RWPE1 (cell line): ENCODE measurements at regions not wholly inside any gene's neighbourhood (a gene's known extent, or its start where the extent isn't known, plus 50 kb on each side); places are given as distances from the start of the nearest gene placed in this dataset.

Experiments used
- CTCF ChIA-PET: fragments of 350-600 bp; sonication (Branson Sonifier 250); formaldehyde crosslinking; extraction: SDS; loops from one replicate; lab custom pipeline; 2021; lab: Yijun Ruan, JAX
- POLR2A ChIA-PET: fragments of 400-600 bp; formaldehyde crosslinking; extraction: SDS; loops from one replicate; lab custom pipeline; 2020; ENCODE audit warnings: antibody characterized with exemption; ENCODE audit not compliant: low non-redundant PET; lab: Yijun Ruan, JAX
- DNase-seq: peaks from one replicate; pipeline ENCODE4 v3.0.0; 2012; ENCODE audit warnings: low spot score
- H3K27ac ChIP-seq: fragments of 450-650 bp; 2 replicates; pipeline ENCODE4 v1.5.1; 2017
- TF ChIP-seq, protein P1 (sequence below): fragments of 450-650 bp; conservative IDR thresholded peaks from 2 replicates; pipeline ENCODE4 v1.5.1; 2017; ENCODE audit warnings: low read depth, mild to moderate bottlenecking

DNA sequence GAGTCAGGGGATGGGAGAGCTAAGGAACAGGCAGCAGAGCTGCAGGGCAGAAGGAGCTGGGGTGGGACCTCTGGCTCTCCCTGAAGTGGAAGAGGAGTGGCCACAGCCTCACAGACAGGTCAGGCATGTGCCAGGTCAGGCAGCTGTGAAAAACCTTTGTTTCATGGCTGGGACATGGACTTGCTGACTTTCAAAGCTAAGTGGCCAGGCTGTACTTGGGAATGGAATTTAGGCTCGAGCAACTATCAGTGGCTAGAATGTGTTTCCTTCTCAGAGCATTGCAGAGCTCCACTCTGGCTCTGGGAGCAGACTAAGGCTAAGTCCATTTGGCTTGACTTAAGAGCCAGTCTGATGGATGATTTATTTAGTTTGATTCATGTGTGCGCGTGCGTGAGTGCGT, 385.1 kb downstream of the LMX1A start:
- no peak for DNase-seq
- TF ChIP-seq, protein P1, sequence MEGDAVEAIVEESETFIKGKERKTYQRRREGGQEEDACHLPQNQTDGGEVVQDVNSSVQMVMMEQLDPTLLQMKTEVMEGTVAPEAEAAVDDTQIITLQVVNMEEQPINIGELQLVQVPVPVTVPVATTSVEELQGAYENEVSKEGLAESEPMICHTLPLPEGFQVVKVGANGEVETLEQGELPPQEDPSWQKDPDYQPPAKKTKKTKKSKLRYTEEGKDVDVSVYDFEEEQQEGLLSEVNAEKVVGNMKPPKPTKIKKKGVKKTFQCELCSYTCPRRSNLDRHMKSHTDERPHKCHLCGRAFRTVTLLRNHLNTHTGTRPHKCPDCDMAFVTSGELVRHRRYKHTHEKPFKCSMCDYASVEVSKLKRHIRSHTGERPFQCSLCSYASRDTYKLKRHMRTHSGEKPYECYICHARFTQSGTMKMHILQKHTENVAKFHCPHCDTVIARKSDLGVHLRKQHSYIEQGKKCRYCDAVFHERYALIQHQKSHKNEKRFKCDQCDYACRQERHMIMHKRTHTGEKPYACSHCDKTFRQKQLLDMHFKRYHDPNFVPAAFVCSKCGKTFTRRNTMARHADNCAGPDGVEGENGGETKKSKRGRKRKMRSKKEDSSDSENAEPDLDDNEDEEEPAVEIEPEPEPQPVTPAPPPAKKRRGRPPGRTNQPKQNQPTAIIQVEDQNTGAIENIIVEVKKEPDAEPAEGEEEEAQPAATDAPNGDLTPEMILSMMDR = no peak
- ChIA-PET CTCF (no interaction called here), POLR2A (no interaction called here)
- H3K27ac ChIP-seq = no peak overlapping the region

- TF ChIP-seq, protein P1 = no peak
- ChIA-PET CTCF (no interaction called here), POLR2A (no interaction called here)
- H3K27ac ChIP-seq = no peak overlapping the region
- DNase-seq = no peak
Observed at GRCh38 chr1:164969253-164969652, 387.3 kb downstream of the LMX1A start.

DNA sequence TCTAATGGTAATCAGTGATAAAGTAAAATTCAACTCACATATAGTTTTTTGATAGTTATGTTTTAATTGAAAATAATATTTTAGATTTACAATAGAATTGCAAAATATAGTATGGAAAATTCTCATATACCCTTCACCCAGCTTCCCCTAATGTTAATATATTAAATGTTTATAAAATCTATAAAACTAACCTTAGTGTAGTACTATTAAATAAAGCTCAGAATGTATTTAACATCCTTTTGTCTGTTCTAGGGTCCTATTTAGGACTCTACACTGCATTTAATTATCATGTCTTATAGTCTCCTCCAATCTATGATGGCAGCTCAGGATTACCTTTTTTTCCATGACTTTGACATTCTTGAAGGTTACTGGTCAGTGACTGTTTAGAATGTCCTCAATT, 389.2 kb downstream of the LMX1A start:
- ChIA-PET POLR2A (no interaction called here), CTCF (no interaction called here)
- TF ChIP-seq, protein P1 = no peak
- no peak overlapping the region for H3K27ac ChIP-seq
- no peak for DNase-seq

DNA sequence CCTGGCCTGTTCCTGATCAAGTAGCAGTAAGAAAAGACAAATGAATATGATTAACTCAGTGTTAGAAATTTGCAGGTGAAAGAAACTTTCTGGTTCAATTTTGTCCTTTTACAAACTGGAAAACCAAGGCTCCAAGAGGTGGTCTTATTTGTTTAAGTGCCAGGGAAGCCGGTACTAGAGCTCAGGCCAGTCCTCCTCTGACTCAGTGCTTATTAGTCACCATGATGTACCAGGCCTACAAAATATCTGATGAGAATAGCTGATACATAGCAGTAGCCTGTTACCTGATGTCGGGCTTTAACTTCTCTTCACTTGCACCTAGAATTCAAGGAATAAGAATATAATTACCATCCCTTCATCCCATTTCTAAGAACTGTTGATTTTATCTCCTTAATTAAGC, 394.8 kb downstream of the LMX1A start:
- CTCF ChIA-PET = no interaction called here
- TF ChIP-seq, protein P1 = no peak
- no peak for DNase-seq
- POLR2A ChIA-PET = no interaction called here
- H3K27ac ChIP-seq = no peak overlapping the region

DNA sequence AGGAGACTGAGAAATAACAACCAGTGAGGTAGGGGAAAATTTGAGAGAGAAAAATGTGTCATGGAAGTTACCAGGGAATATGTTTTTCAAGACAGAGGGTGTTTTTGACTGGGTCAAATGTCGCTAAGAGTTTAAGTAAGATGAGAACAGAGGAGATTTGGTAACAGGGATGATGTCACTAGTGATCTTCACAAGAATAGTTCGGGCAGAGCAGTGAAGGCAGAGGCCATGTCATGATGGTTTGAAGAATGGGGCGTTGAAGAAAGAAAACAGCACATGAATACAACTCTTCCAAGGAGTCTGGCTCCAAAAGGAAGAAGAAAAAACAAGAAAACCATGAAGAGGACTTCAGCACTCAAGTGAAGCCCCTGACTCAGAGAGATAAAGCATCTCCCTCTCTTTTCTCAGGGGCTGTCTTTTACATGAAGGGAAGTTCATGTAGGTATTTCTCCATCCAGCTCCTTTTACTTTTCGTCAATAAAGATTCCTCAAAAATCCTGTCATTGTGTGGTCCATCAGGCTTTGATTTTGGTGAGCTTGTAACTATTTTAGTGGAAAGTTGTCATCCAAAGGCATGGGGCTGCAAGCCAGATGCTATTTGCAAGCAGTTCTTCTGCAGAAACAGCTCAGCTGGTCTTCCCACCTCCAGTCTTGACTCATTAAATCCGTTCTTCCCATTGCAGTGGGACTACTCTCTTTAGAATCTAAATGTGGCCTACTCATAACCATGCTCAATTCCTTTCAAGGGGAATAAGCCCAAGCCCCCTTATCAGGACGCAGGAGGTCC, 397.3 kb downstream of the LMX1A start:
- no peak for DNase-seq
- POLR2A ChIA-PET = no interaction called here
- TF ChIP-seq, protein P1 = no peak
- H3K27ac ChIP-seq = no peak overlapping the region
- CTCF ChIA-PET = no interaction called here

DNA sequence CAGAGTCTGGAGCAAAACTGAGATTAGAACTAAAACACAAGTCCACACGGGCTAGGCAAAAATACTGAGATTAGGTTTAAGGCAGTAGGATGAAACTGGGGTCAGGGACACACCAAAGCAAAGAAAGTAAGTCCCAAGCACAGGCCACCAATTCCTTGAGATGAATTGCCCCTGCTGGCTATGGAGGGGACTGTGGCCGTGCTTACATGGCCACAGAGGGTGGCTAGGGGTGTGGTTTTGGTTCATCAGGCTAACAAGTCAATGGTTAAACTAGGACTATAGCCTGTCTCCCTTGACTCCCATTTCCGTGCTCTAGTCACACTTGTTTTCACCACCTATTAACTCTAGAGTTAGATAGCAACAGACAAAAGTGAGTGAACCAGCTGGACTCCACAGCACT, 394.8 kb downstream of the PBX1 start:
- CTCF ChIA-PET = no interaction called here
- no peak overlapping the region for H3K27ac ChIP-seq
- POLR2A ChIA-PET = no interaction called here
- TF ChIP-seq, protein P1 = no peak
- DNase-seq = no peak
